Liver (tissue), 3 donors: ENCODE measurements at regions not wholly inside any gene's neighbourhood (a gene's known extent, or its start where the extent isn't known, plus 50 kb on each side); places are given as distances from the start of the nearest gene placed in this dataset.

Experiments used
- CTCF ChIP-seq: fragments of 150-350 bp; IDR thresholded peaks from 2 replicates; pipeline ENCODE4 v1.5.1; 2017; ENCODE audit warnings: improper control_type of control experiment, low read depth, low read length; ENCODE audit not compliant: missing input control
- MAX ChIP-seq: IDR thresholded peaks from 2 replicates; pipeline ENCODE4 v1.6.1; 2016; ENCODE audit warnings: antibody characterized with exemption
- SP1 ChIP-seq: IDR thresholded peaks from 2 replicates; pipeline ENCODE4 v1.6.1; 2018; ENCODE audit warnings: antibody characterized with exemption, mild to moderate bottlenecking
- donor health status: healthy.
- donor health status: healthy.

GRCh38 chr5:172572440-172572839 is 68.6 kb upstream of the NEURL1B start:
- TF ChIP-seq MAX (no peak), CTCF (no peak), SP1 (no peak)
